GM19025 (cell line): ENCODE measurements at regions not wholly inside any gene's neighbourhood (a gene's known extent, or its start where the extent isn't known, plus 50 kb on each side); places are given as distances from the start of the nearest gene placed in this dataset.

ENCODE experiments used
- ATAC-seq: cut with Tn5 transposase; IDR thresholded peaks from one replicate; pipeline ENCODE4 v1.9.1; 2021; ENCODE audit warnings: mild to moderate bottlenecking, low read depth, moderate library complexity; ENCODE audit not compliant: unreplicated experiment

DNA sequence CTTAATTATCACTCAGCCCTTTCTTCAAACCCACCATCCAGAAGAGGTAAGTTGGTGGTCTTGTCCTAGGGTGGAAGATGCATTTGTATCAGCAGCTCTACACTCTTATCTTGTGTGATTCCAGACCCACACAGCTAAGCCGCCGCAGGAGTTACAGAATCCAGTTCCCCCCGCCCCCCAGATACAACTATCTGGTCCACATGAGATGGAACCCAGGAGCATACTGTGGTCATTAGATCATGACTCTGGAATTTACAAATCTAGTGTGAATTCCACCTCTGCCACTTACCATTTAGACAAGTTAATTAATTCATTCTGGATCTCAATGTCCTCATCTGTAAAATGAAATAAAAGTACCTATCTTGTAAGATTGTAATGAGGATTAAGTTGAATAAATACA lies 486.4 kb downstream of the BCL11A start:
- no peak for ATAC-seq

DNA sequence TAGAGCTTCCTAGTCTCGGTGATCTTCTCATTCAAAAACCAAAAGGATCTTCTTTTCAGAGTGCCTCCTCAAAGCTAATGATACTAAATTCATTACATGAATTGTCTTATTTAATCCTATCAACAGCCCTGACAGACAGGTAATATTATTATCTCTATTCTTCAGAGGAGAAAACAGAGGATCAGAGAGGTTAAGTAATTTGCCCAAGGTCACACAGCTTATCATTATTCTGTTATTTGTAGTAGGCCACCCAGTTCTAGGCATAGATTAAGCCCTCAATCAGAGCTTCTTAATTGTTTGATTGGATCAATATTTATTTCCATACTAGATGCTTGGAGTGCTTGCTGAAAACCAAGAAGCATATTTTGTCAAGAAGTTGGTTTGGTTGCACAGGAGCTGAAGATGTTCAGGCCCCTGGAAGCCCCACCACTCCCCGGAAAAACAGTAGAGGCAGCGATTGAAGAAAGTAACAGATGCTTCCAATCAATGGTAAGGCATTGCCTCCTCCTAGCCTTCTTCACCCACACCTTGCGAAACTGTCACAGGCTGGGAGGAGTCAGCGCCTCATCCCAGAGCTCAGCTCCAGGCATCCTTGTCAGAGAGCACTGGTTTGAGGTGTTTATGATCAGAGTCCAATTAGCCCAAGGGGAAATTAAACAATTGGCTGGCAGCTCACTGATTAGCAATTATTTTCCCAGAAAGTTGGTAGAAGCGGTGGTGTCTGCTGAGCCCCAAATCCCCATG lies 487.2 kb downstream of the BCL11A start:
- ATAC-seq = no peak

DNA sequence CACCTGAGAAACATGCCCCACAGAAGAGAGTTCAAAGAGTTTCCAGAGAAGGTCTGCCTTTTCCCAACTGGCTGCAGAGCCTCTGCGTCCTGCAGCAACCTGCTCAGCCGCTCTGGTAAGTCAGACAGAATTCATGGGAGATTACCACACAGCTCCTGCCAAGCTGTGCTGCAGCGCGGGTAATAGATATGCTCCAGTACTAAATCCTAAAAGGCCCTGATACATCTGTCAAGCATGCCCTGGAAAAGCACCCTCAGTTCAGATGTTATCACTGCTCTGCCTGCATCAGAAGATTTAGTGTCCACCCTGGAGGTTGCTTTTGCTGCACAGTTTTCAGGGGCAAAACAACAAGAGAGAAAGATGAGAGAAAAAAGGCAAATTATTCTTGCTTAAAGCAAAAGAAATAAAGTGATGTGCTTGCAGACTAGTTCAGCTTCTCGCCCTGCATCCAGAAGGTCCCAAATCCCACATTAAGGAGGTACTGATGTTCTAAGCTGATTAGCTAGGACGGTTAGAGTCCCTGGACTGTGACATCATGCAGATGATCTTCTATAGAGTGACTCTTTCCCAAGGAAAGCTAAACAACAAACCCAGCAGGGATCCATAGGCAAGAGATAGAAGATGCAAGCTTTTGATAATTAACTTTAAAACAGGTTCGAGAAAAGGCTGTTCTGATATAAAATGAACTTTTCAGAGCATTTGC lies 488.6 kb downstream of the BCL11A start:
- ATAC-seq = no peak

DNA sequence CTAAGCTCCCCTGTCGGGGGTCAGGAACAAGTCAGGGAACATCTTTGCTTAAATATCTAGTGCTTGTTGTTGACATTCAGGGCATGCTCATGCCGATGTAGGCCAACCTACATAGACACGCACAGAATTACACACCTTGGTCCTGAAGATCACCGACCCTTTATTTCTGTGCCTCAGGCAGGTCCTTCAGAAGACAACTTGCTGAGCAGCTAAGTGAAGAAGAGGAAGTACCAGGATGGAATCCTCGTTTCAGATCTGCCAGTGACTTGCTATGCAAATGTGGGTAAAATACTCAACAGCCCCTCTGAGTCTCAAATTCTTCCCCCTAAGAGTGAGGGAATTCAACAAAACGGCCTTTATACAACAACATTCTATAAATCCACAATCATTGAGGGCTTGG lies 494.7 kb downstream of the BCL11A start:
- no peak for ATAC-seq

DNA sequence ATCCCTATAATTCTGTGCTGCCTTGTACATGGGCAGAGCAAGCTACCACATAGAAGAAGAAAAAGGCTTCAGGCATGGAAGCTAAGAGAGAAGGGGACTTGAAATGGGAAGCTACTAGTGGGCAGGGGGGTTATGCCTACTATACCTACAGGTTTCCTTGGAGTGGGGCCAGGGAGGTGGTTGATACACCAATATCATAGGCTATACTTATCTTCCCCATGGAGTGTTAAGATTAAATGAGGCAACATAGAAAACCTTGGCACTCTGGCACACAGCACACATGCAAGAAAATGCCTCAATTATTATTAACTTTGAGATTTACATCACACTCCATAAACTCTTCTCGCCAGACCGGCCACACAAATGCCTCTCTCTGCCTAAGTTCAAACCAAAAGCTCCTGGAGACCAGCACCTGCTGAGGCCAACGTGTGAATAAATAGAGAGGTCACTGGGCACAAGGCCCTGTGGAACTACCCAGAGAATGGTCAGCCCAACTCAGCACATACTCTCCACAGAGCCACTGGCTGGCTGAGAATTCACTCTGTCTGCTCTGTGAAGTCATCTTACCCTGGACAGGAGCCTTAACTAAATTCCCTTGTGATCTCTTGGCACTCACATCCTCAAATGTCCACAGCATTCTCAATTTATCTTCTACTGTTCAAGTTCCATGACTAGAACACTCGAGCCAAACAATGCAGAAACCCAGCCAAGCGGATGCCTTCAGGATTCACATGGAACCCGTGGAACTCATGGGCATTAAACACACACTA lies 498.7 kb downstream of the BCL11A start:
- ATAC-seq = no peak

DNA sequence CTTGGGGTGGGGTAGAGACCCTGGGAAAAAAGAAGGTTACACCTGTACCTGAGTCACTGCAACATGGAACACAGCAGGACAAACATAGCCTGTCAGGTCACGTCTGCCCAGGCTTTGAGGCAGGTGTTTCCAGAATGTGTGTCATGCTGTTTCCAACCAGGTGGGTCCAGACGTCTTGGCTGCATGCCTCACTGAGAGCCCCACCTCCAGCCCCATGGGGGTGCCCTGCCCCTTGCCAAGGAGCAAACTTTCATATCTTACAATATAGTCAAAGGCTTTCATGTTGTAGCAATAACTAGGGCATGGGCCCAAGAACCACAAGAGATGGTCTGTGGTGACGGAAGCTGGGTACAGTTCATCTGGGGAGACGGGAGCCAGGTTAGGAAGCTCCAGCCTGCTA lies 499.7 kb downstream of the BCL11A start:
- no peak for ATAC-seq

DNA sequence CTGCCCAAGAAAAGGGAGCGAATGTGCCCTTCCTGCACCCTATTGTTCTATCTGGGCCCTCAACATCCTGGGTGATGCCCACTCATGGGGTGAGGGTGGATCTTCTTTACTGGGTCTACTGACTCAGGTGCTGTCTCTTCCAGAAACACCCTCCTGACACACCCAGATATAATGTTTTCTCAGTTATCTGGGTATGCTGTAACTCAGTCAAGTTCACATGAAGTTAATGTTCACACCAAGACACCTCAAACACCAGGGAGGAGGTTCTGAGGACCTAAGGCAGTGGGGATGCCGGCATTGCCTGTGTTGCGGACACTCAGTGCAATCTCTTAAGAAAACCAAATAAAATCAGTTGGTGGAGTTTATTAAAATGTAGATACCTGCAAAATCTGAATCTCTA lies 500.9 kb downstream of the BCL11A start:
- ATAC-seq = no peak

DNA sequence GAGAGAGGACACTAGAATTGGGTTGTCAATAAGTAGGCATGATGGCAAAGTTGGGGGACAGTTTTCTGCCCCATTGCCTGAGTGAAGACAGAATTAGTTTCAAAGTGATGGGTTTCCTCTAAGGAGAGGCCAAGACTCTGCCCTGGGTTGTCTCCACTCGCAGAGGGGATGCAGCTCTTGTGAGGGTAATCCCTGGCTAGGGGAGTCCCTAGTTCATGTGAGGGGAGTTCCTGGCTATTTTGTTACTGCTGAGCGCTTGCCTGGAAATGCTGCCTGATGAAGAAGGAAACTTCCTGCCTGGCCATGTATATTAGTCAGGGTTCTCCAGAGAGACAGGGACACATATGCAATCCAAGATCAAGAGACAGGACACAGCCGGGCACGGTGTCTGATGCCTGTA lies 501.5 kb downstream of the BCL11A start:
- ATAC-seq = no peak

DNA sequence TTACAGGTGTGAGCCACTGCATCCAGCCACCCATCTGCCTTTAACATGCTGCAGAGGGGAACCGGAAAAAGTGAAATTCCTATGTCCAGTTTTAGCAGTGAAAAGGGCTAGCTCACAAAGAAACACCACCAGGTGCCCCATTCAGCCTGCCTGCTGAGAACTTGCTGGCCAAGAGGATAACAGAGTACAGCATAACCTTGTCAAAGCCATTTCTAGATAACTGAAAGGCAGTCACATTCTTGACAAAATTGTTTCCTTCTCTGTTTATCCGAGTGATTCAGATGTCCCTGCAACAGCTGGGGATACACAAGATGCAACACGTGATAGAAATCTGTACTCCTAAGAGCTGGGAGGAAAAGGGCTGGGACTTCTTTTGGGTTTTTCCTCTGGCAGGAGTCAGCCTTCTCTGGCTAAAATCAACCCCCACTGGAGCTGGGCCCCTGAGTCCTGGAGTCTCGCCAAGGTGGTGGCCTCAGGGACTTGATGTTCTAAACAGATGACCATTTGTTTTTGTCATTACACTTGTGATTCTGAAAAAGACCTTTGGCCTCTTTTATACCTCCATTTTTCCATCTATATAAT lies 505.4 kb downstream of the BCL11A start:
- ATAC-seq = no peak

DNA sequence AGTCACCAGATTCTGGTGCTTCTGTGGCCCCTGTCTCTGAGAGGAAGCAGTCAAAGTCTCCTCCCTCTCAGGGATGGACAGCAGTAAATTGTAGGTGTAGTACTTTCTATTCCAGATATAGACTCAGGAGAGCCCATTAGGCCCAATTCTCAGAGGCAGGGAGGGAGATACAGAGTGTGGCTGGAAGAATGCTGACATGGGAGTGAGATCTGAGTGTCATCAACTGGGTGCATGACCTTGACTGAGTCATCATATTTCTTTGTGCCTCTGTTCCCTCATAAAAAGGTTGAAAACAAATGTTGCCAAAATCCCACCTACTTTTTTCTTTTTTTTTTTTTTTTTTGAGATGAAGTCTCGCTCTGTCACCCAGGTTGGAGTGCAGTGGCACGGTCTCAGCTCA lies 506.1 kb downstream of the BCL11A start:
- ATAC-seq = no peak

DNA sequence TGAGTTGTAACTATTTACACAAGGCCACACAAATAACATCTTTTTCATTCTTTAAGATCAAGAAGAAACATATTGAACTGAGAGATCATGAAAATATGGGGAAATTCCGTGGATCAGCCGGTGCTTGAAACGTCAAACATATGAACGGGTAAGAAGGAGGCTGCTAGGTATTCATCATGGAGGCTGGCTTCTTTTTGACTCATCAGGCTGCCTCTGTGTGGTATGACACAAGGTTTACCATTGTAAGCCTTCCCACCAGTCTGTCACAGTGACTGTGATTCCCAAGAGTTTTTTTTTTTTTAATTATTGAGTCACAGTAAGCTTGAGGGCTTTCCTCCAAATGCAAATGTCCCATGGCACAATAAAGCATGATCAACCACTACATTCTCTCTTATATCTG lies 506.9 kb downstream of the BCL11A start:
- no peak for ATAC-seq

DNA sequence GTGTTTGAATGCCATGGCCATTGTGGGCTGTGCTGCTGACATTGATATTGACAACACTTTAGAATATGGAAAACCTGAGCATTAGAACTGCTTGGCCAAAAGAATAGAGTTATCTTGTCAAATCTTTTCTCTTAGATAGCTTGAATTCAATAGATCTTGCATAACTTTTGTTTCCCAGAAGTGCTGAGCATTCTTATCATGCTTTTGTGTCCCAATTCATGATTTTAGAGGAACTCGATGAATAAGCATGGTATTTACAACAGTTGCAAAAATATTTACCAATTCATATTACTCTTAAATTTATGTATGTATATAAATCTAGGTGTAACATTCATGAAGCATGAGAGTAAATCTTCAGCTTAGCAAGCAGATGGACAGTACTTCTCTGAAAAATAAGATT lies 508.0 kb downstream of the BCL11A start:
- no peak for ATAC-seq

DNA sequence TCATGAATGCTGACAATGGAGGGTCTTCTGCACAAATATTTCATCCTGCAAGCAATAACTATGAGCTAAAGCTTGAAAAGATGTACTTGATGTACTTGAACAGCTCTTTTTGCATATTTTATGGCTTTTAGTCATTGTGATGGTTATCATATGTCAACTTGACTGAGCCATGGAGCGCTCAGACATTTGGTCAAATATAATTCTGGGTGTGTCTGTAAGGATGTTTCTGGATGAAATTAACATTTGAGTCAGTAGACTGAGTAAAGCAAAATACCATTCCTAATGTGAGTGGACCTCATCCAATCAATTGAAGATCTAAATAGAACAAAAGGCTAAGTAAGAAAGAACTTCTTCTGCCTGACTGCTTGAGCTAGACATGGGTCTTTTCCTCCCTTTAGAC lies 509.0 kb downstream of the BCL11A start:
- ATAC-seq = no peak

DNA sequence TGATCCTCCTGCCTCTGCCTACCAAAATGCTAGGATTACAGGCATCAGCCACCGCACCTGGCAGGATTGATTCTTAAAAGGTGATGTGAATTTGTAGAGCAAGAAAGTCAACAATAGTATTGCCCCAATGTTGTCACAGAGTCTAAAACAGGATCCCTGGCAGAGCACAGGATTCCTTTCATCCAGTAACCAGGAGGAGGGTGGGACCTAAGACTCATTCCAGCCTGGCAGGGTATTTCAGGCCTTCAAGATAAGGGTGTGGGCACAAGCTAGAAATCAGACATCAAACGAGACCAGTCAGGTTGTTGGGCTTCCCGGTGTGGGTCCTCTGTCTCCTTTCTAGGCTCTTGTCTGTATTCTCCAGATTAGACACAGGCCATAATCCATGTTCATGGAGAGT lies 511.4 kb downstream of the BCL11A start:
- no peak for ATAC-seq

DNA sequence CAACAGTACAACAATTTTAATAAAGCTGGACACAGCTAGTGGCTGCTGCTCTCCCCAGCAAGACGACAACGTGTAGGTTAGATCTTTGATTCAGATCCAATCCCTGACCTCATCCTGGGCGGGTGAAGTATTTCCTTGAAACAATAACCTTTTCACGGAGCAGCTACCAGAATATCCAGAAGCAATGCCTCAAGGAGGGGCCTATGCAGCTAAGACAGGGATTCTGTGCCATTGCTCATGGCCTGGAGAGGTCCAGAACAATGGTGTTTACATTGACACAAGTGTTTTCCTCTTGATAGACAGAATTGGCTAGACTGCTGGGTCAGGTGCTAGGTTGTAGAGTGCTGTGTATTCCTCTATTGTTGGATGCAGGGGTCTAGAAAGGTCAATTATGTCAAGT lies 520.1 kb downstream of the BCL11A start:
- no peak for ATAC-seq

DNA sequence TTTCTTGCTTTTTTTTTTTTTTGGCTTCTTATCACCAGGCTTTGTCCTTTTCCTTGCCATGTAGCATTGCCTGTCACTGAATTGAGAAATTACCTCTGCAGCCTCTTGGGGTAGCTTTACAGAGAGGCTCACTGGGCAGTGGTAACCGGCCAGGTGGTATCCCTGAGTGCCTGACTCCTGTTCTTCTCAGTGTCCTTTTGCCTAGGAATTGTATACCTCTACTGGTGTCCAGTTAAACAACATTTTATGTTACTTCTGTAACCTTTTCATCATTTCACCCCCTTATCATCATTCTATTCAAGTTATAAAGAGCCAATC lies 523.9 kb downstream of the BCL11A start:
- no peak for ATAC-seq

DNA sequence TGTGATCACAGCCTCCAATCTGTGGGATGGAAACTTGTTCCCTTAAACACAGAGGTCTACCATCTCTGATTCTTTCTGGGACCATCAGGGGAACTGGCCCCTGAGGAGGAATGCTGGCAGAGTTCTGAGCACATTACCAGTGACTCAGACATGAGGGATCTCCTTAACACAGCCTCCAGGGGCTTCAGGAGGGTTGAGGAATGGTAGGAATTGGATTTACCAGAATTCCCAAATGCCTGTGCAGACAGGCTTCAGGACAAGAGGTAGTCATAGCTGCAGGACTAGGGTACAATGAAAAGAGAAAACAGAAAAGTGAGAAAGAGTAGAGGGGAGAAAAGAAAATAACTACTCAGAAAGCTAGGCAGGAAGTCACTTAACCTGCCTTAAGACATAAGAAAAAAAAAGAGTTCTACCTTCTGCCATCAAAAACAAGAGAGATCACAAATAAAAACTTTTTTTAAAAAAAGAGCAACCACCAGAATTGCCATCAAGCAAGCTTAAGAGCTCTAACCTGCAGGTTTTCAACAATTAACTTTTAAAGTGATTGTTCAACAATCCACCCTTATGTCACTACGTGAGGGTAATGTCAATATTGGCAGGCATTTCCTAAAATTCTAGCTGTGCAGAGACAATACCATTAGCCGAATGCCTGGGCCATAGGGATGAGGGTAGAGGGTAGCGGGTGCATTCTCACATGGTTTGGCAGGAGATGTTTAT lies 524.4 kb downstream of the BCL11A start:
- no peak for ATAC-seq

DNA sequence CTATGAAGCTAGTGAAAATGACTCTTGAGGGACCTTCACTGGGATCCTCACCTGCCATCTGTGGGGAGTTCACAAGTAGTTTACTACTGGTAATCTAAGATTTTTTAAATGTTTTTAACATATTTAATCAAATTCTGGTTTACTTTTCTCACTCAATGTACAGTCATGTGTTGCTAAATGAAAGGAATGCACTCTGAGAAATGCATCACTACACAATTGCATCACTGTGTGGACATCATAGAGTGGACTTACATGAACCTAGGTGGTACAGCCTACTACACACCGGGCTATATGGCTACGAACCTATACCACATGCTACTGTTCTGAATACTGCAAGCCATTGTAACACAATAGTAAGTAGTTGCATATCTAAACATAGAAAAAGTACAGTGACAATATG lies 528.0 kb downstream of the BCL11A start:
- ATAC-seq = no peak

DNA sequence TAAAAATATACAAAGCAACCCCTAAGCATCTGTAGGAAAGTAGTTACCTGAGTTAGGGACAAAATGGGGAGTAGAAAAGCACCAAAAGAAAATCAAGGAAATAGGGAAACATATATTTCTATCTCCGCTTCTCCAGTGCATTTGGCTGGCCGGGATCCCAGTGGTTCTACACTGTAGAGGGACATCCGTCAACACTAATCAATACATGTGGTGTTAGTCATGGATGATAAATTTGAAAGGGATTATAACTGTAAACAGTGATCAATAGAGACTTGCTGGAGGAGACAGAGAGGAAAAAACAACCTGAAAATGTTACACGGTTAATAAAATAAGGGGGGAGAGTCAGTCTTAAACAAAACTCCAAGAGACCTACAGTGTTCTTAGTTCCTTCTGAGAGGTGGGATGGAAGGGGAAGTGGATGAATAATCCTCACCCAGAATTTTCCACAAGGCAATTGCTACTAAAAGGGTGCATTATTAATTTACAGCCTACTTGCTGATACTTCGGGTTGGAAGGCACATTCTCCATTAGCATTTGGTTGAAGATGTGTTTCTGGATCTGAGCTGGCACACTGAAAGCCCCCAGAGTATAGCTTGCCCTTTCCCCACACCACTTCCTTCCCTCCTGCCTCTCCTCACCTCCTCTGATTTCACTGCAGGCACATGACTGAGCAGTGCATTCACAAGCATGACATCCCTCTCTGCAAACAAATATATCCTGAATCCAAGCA lies 530.0 kb downstream of the BCL11A start:
- ATAC-seq = no peak

DNA sequence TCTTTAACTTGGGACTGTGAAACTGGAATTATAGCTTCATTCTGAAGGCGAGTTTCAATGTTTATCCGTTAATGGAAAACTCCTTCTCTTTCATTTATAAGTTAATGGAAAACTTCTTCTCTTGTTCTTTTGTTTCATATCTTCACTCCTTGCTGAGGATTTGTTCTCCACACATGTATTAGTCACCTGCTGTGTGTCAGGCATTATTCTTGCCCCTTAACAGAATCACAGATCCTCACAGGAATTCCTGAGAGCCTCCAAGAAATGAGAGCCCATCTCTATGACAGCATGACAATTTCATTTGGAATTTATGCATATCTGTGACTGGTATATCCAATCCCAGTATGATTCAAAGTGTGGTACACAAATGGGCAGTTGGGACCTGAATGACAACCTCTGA lies 545.8 kb downstream of the BCL11A start:
- ATAC-seq = no peak
